ENCODE measurements at regions not wholly inside any gene's neighbourhood (a gene's known extent, or its start where the extent isn't known, plus 50 kb on each side); places are given as distances from the start of the nearest gene placed in this dataset.

- no peak overlapping the region for H3K4me3 ChIP-seq (ENCODE audit: low read depth, low read length)
- no peak for TF ChIP-seq CTCF (IDR thresholded peaks at IDR 0.05; ENCODE audit: insufficient read depth, low read depth, low read length, missing control alignments)
- no peak for DNase-seq (ENCODE audit: low read depth)
Measured at GRCh38 chr20:10855778-10856177, 182.0 kb upstream of the JAG1 start.

- no peak for DNase-seq (ENCODE audit: low read depth)
- H3K4me3 ChIP-seq (ENCODE audit: low read depth, low read length), result no peak overlapping the region
- TF ChIP-seq CTCF (IDR thresholded peaks at IDR 0.05; ENCODE audit: insufficient read depth, low read depth, low read length, missing control alignments), result no peak
Measured at GRCh38 chr20:10856237-10857015, 182.6 kb upstream of the JAG1 start.

GRCh38 chr20:10857352-10858070 lies 183.7 kb upstream of the JAG1 start:
- DNase-seq (ENCODE audit: low read depth), result no peak

GRCh38 chr20:10861090-10861489 lies 187.3 kb upstream of the JAG1 start:
- peak; percentile 2 for DNase-seq (ENCODE audit: low read depth)
- no peak for TF ChIP-seq CTCF (IDR thresholded peaks at IDR 0.05; ENCODE audit: insufficient read depth, low read depth, low read length, missing control alignments)
- H3K4me3 ChIP-seq (ENCODE audit: low read depth, low read length), result no peak overlapping the region

More at GRCh38 chr20:10857352-10858070, 183.7 kb upstream of the JAG1 start:
- no peak overlapping the region for H3K4me3 ChIP-seq (ENCODE audit: low read depth, low read length)
- TF ChIP-seq CTCF (IDR thresholded peaks at IDR 0.05; ENCODE audit: insufficient read depth, low read depth, low read length, missing control alignments), result no peak

- TF ChIP-seq CTCF (IDR thresholded peaks at IDR 0.05; ENCODE audit: insufficient read depth, low read depth, low read length, missing control alignments), result no peak
- H3K4me3 ChIP-seq (ENCODE audit: low read depth, low read length), result no peak overlapping the region
Measured at GRCh38 chr20:10861619-10862018, 187.8 kb upstream of the JAG1 start.

GRCh38 chr20:10863337-10864060 lies 189.7 kb upstream of the JAG1 start:
- TF ChIP-seq CTCF (IDR thresholded peaks at IDR 0.05; ENCODE audit: insufficient read depth, low read depth, low read length, missing control alignments), result no peak
- DNase-seq (ENCODE audit: low read depth), result no peak
- H3K4me3 ChIP-seq (ENCODE audit: low read depth, low read length), result no peak overlapping the region

More at GRCh38 chr20:10861619-10862018, 187.8 kb upstream of the JAG1 start:
- DNase-seq (ENCODE audit: low read depth), result no peak
